ENCODE measurements at regions not wholly inside any gene's neighbourhood (a gene's known extent, or its start where the extent isn't known, plus 50 kb on each side); places are given as distances from the start of the nearest gene placed in this dataset.

- H3K9me3 ChIP-seq = no peaks in the 10 kb centered on the region
- TF ChIP-seq CTCF (IDR thresholded peaks at IDR 0.05) = no peak
- intact Hi-C loops (cut with DNase I) = no loop called here
- no peak for DNase-seq (ENCODE audit: low spot score in 2 of 2)
- no peaks in the 10 kb centered on the region for H3K36me3 ChIP-seq
- no peaks in the 10 kb centered on the region for H3K27me3 ChIP-seq
- no peak overlapping the region for H3K27ac ChIP-seq
- H3K4me1 ChIP-seq = no peaks in the 10 kb centered on the region
- no peak overlapping the region for H3K4me3 ChIP-seq
These were observed 350.1 kb downstream of the GRXCR1 start for GRCh38 chr4:43242606-43243005.

GRCh38 chr4:43243433-43244116 lies 351.1 kb downstream of the GRXCR1 start:
- H3K9me3 ChIP-seq = no peaks in the 10 kb centered on the region
- no peak overlapping the region for H3K4me3 ChIP-seq
- no peak for TF ChIP-seq CTCF (IDR thresholded peaks at IDR 0.05)
- no peak for DNase-seq (ENCODE audit: low spot score in 2 of 2)
- H3K36me3 ChIP-seq = no peaks in the 10 kb centered on the region
- H3K27ac ChIP-seq = no peak overlapping the region
- no peaks in the 10 kb centered on the region for H3K27me3 ChIP-seq
- no peaks in the 10 kb centered on the region for H3K4me1 ChIP-seq
- intact Hi-C loops (cut with DNase I) = no loop called here

GRCh38 chr4:43244688-43245382 lies 352.3 kb downstream of the GRXCR1 start:
- no peak overlapping the region for H3K27ac ChIP-seq
- H3K4me1 ChIP-seq = no peaks in the 10 kb centered on the region
- TF ChIP-seq CTCF (IDR thresholded peaks at IDR 0.05) = no peak
- intact Hi-C loops (cut with DNase I) = no loop called here
- DNase-seq (ENCODE audit: low spot score in 2 of 2) = no peak
- H3K9me3 ChIP-seq = no peaks in the 10 kb centered on the region
- H3K36me3 ChIP-seq = no peaks in the 10 kb centered on the region
- H3K4me3 ChIP-seq = no peak overlapping the region
- H3K27me3 ChIP-seq = no peaks in the 10 kb centered on the region

GRCh38 chr4:43251841-43252240 lies 359.3 kb downstream of the GRXCR1 start:
- Histone ChIP-seq H3K4me1 (no peaks in the 10 kb centered on the region), H3K27me3 (no peaks in the 10 kb centered on the region), H3K4me3 (no peak overlapping the region), H3K27ac (no peak overlapping the region), H3K36me3 (no peaks in the 10 kb centered on the region), H3K9me3 (no peaks in the 10 kb centered on the region)
- DNase-seq (ENCODE audit: low spot score in 2 of 2) = no peak
- intact Hi-C loops (cut with DNase I) = no loop called here
- TF ChIP-seq CTCF (IDR thresholded peaks at IDR 0.05) = no peak

GRCh38 chr4:43253541-43253940 lies 361.0 kb downstream of the GRXCR1 start:
- no peaks in the 10 kb centered on the region for H3K27me3 ChIP-seq
- no peak for TF ChIP-seq CTCF (IDR thresholded peaks at IDR 0.05)
- H3K4me3 ChIP-seq = no peak overlapping the region
- no peaks in the 10 kb centered on the region for H3K36me3 ChIP-seq
- H3K27ac ChIP-seq = no peak overlapping the region
- intact Hi-C loops (cut with DNase I) = no loop called here
- DNase-seq (ENCODE audit: low spot score in 2 of 2) = no peak
- no peaks in the 10 kb centered on the region for H3K9me3 ChIP-seq
- H3K4me1 ChIP-seq = no peaks in the 10 kb centered on the region

Data from ascending aorta (tissue), 2 donors.